SK-N-SH treated with all-trans-retinoic acid at 6 μM for 48 hours (cell line): ENCODE measurements at regions not wholly inside any gene's neighbourhood (a gene's known extent, or its start where the extent isn't known, plus 50 kb on each side); places are given as distances from the start of the nearest gene placed in this dataset.

ENCODE experiments used
- CSDC2 ChIP-seq: fragments of 250-450 bp; sonication (Bioruptor Pico); IDR thresholded peaks from 2 replicates; pipeline ENCODE4 v1.5.0; 2020; ENCODE audit warnings: mild to moderate bottlenecking, moderate library complexity
- ISL1 ChIP-seq: fragments of 250-450 bp; sonication (Bioruptor Pico); IDR thresholded peaks from 2 replicates; pipeline ENCODE4 v2.1.2; 2022; ENCODE audit warnings: mild to moderate bottlenecking, moderate library complexity
- ZFP30 ChIP-seq: fragments of 450-650 bp; formaldehyde crosslinking; IDR thresholded peaks from 2 replicates; pipeline ENCODE4 v1.5.0; 2022; ENCODE audit warnings: mild to moderate bottlenecking, moderate library complexity
- ZNF8 ChIP-seq: fragments of 450-650 bp; formaldehyde crosslinking; IDR thresholded peaks from 2 replicates; pipeline ENCODE4 v1.5.0; 2020; ENCODE audit warnings: mild to moderate bottlenecking, moderate library complexity

DNA sequence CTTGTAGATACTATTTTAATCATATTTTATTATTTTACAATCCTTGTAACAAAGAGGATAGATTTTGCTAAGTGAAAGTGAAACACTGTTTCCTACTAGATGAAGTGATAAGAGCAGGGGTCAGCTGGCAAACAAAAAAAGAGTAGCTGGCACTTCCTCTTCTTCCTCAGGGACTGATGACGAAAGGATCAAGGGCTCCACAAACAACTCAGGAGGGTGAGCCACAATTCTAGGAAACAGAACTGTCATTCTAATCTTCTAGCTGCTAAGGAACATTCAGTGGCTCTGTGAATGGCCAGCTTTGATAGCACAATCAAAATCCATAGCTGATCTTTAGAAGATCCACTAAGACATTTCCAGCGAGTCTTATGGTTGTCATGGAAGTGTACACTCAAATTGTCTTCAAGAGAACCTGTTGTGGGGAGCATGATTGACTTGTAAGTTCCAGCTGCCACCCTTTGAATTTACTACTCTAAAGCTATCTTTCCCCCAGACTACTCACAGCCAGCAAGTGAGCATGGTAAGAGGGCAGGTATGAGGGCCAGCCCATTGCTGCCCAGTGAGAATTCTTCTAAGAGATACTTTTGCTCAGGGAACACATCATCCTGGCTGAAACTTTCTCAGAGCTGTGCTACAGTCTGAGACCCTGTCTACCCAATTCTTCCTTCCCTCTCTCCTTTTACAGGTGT is 275.7 kb upstream of the RASGEF1B start:
- TF ChIP-seq CSDC2 (no peak), ZNF8 (CRISPR knock-in tag) (no peak), ISL1 (no peak), ZFP30 (no peak)
